HG02623 (cell line): ENCODE measurements at regions not wholly inside any gene's neighbourhood (a gene's known extent, or its start where the extent isn't known, plus 50 kb on each side); places are given as distances from the start of the nearest gene placed in this dataset.
"Not testable (repeated sequence)": the region's sequence is repeated elsewhere in the genome, so short reads cannot be mapped to it uniquely, and the experiment has no call there.

Experiments used
- ATAC-seq: cut with Tn5 transposase; IDR thresholded peaks from one replicate; pipeline ENCODE4 v1.9.1; 2021; ENCODE audit warnings: moderate library complexity; ENCODE audit not compliant: unreplicated experiment

DNA sequence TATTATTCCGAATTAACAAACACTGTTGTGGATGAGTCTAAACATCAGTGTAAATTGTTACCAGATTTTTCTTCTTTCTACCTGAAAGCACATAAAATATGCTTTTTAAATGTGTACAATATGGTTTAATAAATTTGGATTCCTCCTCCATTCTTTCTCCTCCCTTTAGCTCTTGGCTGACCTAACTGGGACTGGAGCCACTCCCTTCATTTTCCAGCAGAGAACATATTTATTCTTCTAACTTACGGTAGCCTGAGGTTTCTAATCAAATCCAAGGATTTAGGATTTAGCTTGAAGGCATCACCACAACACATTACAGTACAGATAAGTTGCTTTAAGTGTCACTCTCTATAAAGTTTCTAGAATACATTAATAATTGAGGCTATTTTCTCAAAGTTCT lies 88.2 kb upstream of the SEMA3C start:
- no peak for ATAC-seq

DNA sequence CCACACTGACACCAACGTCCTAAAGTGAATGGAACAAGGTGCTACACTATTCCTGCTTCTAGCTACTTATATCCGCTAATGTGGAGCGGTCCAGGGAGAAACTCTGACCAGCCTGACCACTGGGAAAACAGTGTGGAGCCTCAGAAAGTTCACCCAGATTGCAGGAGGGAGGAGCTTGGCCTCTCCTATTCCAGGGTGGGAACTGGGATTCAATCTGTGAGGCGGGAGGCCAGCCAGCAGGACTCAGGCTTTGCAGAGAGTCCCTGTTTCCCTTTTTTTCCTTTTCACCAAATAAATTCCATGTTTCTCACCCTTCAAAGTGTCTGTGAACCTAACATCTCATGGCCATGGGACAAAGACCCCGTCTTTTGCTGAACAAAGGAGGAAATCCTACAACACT lies 86.4 kb upstream of the SEMA3C start:
- ATAC-seq = no peak

DNA sequence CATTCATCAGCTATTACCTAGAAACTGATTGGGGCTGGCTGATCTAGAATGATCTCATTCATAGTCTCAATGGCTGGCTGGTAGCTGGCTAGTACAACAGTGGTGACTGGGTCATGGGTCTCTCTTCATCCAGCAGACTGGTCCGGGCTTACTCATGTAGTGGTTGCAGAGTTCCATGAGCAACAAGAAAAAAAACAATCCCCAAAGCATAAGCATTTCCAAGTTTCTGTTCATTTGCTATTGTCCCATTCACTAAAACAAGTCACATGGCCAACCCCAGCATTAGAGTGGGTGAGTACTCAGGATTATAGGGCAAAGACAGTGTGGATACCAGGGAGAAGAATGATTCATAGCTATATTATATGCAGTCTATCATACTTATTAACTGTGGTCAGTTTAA lies 85.2 kb upstream of the SEMA3C start:
- no peak for ATAC-seq

DNA sequence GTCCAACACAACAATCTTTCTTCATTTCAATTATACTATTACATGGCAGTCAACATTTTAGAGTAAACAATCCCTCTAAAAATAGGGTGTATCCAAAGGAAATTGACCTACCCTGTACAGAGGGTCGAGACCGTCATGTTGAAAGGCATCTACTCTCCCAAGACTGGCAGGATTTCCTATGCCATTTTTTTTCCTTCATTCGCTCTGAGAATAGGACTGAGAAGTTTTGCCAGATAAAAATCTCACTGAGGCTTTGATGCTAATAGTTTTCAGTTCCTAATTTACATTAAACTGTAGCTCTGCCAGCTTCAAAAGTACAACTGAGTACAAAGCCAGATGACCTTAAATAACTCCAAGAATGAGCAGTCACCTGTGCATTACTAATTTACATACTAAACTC lies 84.5 kb upstream of the SEMA3C start:
- ATAC-seq = no peak

DNA sequence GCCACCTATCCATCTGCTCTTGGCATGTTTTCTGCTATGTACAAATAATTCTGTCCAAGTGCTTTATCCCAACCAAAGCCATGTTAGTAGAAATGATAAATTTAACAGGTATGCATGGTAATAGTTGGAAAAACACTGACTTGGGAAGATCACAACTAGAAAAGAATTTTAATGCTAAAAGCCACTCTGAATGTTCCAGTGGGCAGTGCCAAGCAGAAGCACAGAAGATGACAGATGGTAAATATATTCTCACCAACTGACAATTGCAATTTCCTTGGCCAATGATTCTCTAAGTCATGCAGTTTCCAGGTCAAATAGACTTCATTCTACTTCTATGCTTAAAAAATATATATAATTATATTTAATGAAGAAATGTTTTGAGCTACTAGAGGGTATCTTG lies 83.6 kb upstream of the SEMA3C start:
- no peak for ATAC-seq

DNA sequence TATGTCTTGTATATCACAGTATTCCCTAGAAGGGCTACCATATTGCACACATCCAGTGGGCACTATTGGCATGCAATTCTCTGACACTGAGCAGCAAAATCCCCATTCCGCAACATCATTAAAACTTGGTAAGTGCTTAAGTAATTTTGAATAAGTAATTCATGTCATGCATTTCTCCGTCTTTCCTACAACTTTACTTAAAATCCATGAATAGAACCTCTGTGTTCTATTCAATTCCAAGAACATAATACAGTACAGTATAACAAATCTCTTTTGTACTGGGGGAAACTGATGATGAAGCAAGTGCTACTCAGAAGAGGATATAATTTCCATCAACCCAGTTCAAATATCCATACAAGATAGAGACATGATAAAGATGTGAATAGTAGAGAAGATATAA lies 80.9 kb upstream of the SEMA3C start:
- ATAC-seq = no peak

DNA sequence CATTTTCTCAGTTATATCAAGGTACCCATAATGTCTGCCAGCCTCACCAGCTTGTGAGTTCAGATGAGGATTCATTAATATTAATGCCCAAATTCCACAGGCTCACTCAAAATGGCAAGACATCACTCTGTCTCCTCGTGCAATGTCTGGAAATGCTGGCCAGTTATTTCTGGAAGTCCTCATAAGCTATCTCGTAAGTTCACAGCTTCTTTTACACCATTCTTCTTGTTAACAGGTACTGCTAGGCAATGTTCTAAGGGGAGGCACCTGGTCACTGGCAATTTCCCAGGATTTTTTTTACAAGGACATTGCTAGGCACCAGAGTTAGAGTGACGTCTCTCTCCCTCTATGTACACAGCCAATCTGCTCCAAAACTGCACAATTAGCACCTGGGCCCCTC lies 80.2 kb upstream of the SEMA3C start:
- ATAC-seq = no peak

DNA sequence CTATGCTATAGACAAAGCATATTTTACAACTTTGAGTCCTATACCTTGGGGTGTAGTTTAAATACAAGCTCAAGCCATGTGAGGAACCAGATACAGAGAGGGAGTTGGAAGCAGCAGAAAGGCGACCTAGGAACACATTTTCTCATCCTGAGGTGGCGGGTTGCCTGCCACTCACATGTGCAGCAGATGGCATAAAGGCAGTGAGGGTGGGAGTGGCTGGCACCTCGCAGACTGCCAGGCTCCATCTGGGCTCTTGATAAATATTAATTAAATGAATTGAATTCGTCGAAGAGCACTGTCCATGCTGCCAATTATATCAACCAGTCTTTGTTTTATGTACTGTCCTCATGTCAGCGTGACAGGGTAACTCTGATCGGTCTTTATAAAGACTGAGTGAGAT lies 79.0 kb upstream of the SEMA3C start:
- no peak for ATAC-seq

DNA sequence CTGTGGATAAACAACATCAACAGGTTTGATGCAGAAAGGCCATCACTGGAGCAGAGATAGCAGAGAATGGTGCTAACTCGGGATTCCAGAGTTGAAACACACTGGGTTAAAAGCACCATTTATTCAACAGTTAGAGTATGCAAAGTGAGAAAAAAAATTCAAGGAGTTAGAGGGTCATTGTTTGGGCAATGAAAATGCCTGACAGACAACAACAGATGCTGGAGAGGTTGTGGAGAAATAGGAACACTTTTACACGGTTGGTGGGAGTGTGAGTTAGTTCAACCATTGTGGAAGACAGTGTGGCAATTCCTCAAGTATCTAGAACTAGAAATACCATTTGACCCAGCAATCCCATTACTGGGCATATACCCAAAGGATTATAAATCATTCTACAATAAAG lies 77.4 kb upstream of the SEMA3C start:
- ATAC-seq = not testable (repeated sequence)

DNA sequence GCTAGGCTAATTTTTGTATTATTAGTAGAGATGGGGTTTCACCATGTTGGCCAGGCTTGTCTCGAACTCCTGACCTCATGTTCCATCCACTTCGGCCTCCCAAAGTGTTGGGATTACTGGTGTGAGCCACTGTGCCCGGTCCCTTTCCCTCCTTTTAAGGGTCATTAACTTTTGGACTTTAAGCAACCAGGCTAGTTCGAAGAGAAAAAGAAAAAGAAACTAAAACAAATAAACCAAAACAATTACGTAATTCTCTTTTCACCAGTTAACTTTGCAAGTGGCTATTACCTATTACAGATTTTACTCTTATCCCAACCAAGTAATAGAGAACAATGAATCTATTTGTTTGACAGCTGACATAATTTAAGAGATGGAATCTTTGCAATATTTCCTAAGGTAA lies 72.8 kb upstream of the SEMA3C start:
- ATAC-seq = no peak

DNA sequence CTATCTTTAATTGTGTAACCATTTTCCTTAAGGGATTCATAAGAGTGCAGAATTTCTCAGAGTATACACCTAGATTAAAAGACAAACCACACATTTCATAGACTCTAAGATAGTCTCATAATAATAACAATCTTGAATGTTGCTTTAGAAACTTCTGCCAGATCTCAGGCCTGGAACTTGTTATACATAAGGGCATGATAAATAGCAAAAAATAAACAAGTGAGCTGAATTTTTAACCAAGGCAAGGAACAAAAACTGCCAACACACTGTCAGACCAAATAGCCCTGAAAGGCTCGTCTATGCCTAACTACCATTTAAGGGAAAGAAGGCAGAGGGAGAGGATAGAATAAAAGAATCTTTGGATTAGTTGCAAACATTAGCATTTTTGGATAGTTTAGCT lies 65.8 kb upstream of the SEMA3C start:
- no peak for ATAC-seq

DNA sequence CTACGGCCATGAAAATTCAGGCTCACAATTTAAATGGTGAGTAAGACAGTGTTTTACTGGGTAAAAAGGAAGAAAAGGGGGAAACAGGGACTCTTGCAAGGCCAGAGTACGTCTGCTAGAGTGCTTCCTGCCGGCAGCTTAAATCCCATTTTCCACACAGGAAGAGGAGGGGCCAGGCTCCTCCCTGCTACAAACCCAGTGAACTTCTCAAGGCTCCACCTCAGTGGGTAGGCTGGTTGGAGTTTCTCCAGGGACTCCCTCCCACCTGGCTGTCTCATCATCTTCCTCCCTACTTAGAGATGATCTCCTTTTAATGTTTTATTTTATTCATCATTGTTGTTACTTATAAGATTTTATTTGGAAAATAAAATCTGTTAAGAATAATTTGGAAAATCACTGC lies 62.6 kb upstream of the SEMA3C start:
- no peak for ATAC-seq

DNA sequence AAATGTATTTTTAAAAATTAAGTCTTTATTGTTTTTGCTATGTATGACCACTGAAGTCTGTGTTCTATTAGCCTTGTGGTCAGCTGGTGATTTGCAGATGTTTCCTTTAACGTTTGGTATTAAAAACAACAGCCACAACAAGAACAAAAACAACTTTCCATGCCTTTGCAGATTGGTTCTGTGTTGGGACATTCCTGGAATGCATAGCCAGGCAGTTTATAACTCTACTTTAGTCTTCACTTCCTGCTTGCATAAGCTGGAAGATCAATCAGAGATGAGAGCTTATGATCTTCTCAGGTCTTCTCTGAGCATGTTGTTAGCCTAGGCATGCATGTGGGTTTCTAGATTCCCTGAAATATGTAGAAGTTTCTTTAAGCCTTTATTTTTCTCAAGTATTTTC lies 58.9 kb upstream of the SEMA3C start:
- ATAC-seq = no peak

DNA sequence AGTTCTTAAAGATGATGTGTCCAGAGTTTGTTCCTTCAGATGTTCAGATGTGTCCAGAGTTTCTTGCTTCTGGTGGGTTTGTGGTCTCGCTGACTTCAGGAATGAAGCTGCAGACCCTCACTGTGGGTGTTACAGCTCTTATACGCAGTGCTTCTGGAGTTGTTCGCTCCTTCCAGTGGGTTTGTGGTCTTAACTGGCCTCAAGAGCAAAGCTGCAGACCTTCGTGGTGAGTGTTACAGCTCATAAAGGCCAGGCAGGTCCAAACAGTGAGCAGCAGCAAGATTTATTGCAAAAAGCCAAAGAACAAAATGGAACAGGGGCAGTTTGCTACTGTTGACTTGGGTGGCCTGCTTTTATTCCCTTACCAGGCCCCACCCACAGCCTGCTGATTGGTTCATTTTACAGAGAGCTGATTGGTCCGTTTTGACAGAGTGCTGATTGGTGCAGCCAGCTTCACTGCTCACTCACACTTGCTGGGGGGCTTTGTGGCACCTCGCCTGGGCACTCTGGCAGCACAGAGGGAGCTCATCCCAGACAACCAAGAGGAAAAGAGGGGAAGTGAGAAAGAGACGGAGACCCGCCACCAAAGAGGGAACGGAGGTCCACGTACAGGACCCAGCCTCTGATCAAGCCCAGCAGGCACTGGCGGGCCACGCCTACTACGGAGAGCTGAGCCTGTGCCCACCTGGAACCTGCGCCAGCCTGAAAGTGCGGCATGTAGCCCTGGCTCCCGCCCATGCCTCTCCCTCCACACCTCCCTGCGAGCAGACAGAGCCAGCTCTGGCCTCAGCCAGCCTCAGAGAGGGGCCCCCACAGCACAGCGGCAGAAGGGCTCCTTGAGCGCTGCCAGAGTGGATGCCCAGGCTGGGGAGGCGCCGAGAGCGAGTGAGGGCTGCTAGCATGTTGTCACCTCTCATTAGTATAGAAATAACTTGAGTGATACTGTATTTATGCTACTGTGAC lies 55.8 kb upstream of the SEMA3C start:
- no peak for ATAC-seq

DNA sequence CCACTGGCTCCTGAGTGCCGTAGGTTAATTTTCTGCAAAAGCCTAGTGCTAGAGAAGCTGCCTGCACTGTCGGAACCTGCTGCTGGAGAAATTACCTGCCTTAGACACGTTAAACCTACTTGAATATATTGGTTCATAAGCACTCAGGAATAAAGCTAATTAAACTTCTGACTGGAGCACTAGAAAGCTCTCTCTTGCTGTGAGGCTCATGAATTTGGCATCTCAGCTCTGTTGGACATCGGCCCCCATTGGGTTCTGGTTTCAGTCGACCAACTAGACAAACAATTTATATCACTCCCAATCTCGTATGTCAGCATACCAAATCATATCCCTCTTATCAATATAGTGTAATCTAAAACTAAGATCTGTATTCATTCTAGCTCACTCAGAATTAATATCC lies 52.4 kb upstream of the SEMA3C start:
- ATAC-seq = no peak
